HCT116 (cell line): ENCODE measurements at regions not wholly inside any gene's neighbourhood (a gene's known extent, or its start where the extent isn't known, plus 50 kb on each side); places are given as distances from the start of the nearest gene placed in this dataset.

ENCODE experiments used
- ATAC-seq: fragments of 200-7000 bp; cut with Tn5 transposase; 2 replicates; pipeline ENCODE4 v1.9.1; 2020; ENCODE audit warnings: mild to moderate bottlenecking, moderate library complexity
- BruUV-seq: library from RNA; stranded (reverse); fragments of 400-500 nt; replicated peaks from 2 replicates; lab custom pipeline; 2021; lab: Mats Ljungman, UMichigan
- CTCF ChIA-PET: fragments of 300-600 bp; sonication (Branson Sonifier 250); formaldehyde crosslinking; loops from one replicate; lab custom pipeline; 2021; ENCODE audit warnings: antibody characterized with exemption; lab: Charles Lee
- POLR2A ChIA-PET: fragments of 300-600, 350-600 bp; sonication (Branson Sonifier 250); formaldehyde crosslinking; loops from one replicate; lab custom pipeline; 2021; ENCODE audit warnings: antibody characterized with exemption; lab: Charles Lee
- RAD21 ChIA-PET, 2 experiments: fragments of 300-600 bp; sonication (Branson Sonifier 250); formaldehyde crosslinking; loops; one replicate each; lab custom pipeline; 2023; ENCODE audit warnings: low total read pairs in 2 of 2; ENCODE audit not compliant: uncharacterized antibody in 2 of 2, unreplicated experiment in 2 of 2, low non-redundant PET in 1 of 2; lab: Charles Lee
- DNase-seq: peaks from one replicate; pipeline ENCODE4 v3.0.0-alpha.2; 2010; ENCODE audit warnings: low read depth, low spot score
- H2AFZ ChIP-seq: fragments of 200-600 bp; shearing (Covaris generic), sonication (generic); 2 replicates; pipeline ENCODE4 v1.6.1; 2017; ENCODE audit warnings: low read depth, mixed run types, mixed read lengths, antibody characterized with exemption, low read length; ENCODE audit not compliant: poor library complexity, severe bottlenecking
- H3K27ac ChIP-seq: 2 replicates; pipeline ENCODE4 v1.5.1; 2012; ENCODE audit warnings: low read depth, low read length
- H3K27me3 ChIP-seq: fragments of 200-600 bp; sonication (generic); 2 replicates; pipeline ENCODE4 v1.6.1; 2016; ENCODE audit warnings: mixed run types, low read length, mixed read lengths; ENCODE audit not compliant: insufficient read depth
- H3K36me3 ChIP-seq, 2 experiments: fragments of 200-500 bp in 1 of 2; fragments of 200-600 bp in 1 of 2; sonication (Bioruptor generic) in 1 of 2; sonication (generic) in 1 of 2; 2 replicates each; pipeline versions ENCODE4 v1.5.1 to v1.6.1; 2014 to 2016; ENCODE audit warnings: low read length in 2 of 2, inconsistent platforms in 1 of 2, mixed read lengths in 1 of 2, mixed run types in 1 of 2; ENCODE audit not compliant: insufficient read depth in 2 of 2, control insufficient read depth in 1 of 2
- H3K4me1 ChIP-seq, 2 experiments: fragments of 200-600 bp in 1 of 2; sonication (generic) in 1 of 2; 2 replicates each; pipeline versions ENCODE4 v1.5.1 to v1.6.1; 2012 to 2017; ENCODE audit warnings: low read length in 2 of 2, inconsistent platforms in 1 of 2, mild to moderate bottlenecking in 1 of 2, mixed read lengths in 1 of 2, mixed run types in 1 of 2, moderate library complexity in 1 of 2; ENCODE audit not compliant: insufficient read depth in 2 of 2, control insufficient read depth in 1 of 2
- H3K4me2 ChIP-seq: fragments of 200-600 bp; sonication (generic); 2 replicates; pipeline ENCODE4 v1.6.1; 2017; ENCODE audit warnings: mixed run types, low read length, mixed read lengths
- H3K4me3 ChIP-seq, 2 experiments: fragments of 200-600 bp in 1 of 2; sonication (generic) in 1 of 2; replicated peaks in 1 of 2; 2 replicates each; pipeline ENCODE4 v1.5.1; 2011 to 2016; ENCODE audit warnings: low read length in 2 of 2, control low read depth in 1 of 2, low read depth in 1 of 2, mild to moderate bottlenecking in 1 of 2, mixed read lengths in 1 of 2, mixed run types in 1 of 2
- H3K79me2 ChIP-seq: fragments of 200-600 bp; sonication (generic); 2 replicates; pipeline ENCODE4 v1.6.1; 2017; ENCODE audit warnings: mild to moderate bottlenecking, mixed run types, low read length, moderate library complexity, mixed read lengths; ENCODE audit not compliant: insufficient read depth
- H3K9ac ChIP-seq: fragments of 200-600 bp; sonication (generic); 2 replicates; pipeline ENCODE4 v1.6.1; 2016; ENCODE audit warnings: low read length, mixed read lengths
- H3K9me2 ChIP-seq: fragments of 200-600 bp; sonication (generic), shearing (Covaris generic); 2 replicates; pipeline ENCODE4 v1.6.1; 2017; ENCODE audit warnings: mixed run types, mild to moderate bottlenecking, moderate library complexity; ENCODE audit not compliant: insufficient read depth
- H3K9me3 ChIP-seq, 2 experiments: fragments of 200-500 bp in 1 of 2; fragments of 200-600 bp in 1 of 2; sonication (Bioruptor generic) in 1 of 2; sonication (generic) in 1 of 2; 2 replicates each; pipeline ENCODE4 v1.6.1; 2014 to 2017; ENCODE audit warnings: low read length in 2 of 2, mixed read lengths in 2 of 2, inconsistent platforms in 1 of 2, low read depth in 1 of 2, mild to moderate bottlenecking in 1 of 2, mixed run types in 1 of 2, moderate library complexity in 1 of 2; ENCODE audit not compliant: control insufficient read depth in 1 of 2, insufficient read depth in 1 of 2
- H4K20me1 ChIP-seq: fragments of 200-600 bp; sonication (generic), shearing (Covaris generic); 2 replicates; pipeline ENCODE4 v1.6.1; 2017; ENCODE audit warnings: mixed run types, mild to moderate bottlenecking, moderate library complexity; ENCODE audit not compliant: insufficient read depth
- CBX3 ChIP-seq: IDR thresholded peaks from 2 replicates; pipeline ENCODE4 v1.6.1; 2012; ENCODE audit warnings: low read depth
- CEBPB ChIP-seq: IDR thresholded peaks from 2 replicates; pipeline ENCODE4 v1.6.1; 2012; ENCODE audit warnings: low read depth
- EGR1 ChIP-seq: IDR thresholded peaks from 2 replicates; pipeline ENCODE4 v1.6.1; 2012; ENCODE audit warnings: low read depth
- ELF1 ChIP-seq: IDR thresholded peaks from 2 replicates; pipeline ENCODE4 v1.6.1; 2012; ENCODE audit warnings: low read depth, borderline replicate concordance
- EZH2 ChIP-seq: fragments of 200-600 bp; sonication (generic); IDR thresholded peaks from 2 replicates; pipeline ENCODE4 v1.6.1; 2017; ENCODE audit warnings: antibody characterized with exemption, mixed run types
- EZH2phosphoT487 ChIP-seq: fragments of 200-600 bp; IDR thresholded peaks from 2 replicates; pipeline ENCODE4 v1.6.1; 2018; ENCODE audit warnings: antibody characterized with exemption, borderline replicate concordance
- POLR2A ChIP-seq: IDR thresholded peaks from 2 replicates; pipeline ENCODE4 v1.7.0; 2011; ENCODE audit warnings: borderline replicate concordance; ENCODE audit not compliant: insufficient read depth, insufficient read length; ENCODE audit errors: extremely low read depth
- REST ChIP-seq: IDR thresholded peaks from 2 replicates; pipeline ENCODE4 v1.6.1; 2012; ENCODE audit warnings: low read depth
- SIN3A ChIP-seq: IDR thresholded peaks from 2 replicates; pipeline ENCODE4 v1.6.1; 2012; ENCODE audit warnings: low read depth
- ZFX ChIP-seq: fragments of 450-650 bp; IDR thresholded peaks from 2 replicates; pipeline ENCODE4 v1.6.1; 2017
- ZNF274 ChIP-seq: fragments of 200-500 bp; sonication (Bioruptor generic); IDR thresholded peaks from 2 replicates; pipeline ENCODE4 v1.6.1; 2014; ENCODE audit warnings: mild to moderate bottlenecking, low read depth, low read length, inconsistent platforms
- intact Hi-C: fragments of 100-400 bp; cut with micrococcal nuclease; formaldehyde crosslinking; loops from 2 replicates; pipeline ENCODE4 v1.10.0; 2022
- TF ChIP-seq, protein P1 (sequence below): IDR thresholded peaks from 2 replicates; pipeline ENCODE4 v1.6.1; 2012

GRCh38 chr3:180280555-180280954 lies 243.8 kb upstream of the PEX5L start:
- intact Hi-C loops: no loop called here
- TF ChIP-seq SIN3A (no peak), EZH2 (no peak), ELF1 (no peak), POLR2A (no peak), EZH2phosphoT487 (no peak), CBX3 (no peak), ZNF274 (no peak), EGR1 (no peak), REST (no peak), CEBPB (no peak), ZFX (no peak)
- TF ChIP-seq, protein P1, sequence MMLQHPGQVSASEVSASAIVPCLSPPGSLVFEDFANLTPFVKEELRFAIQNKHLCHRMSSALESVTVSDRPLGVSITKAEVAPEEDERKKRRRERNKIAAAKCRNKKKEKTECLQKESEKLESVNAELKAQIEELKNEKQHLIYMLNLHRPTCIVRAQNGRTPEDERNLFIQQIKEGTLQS: no peak
- H3K27ac ChIP-seq: no peak overlapping the region
- no peaks in the 10 kb centered on the region for H3K9me2 ChIP-seq
- no peak for ATAC-seq
- ChIA-PET RAD21 (no interaction called here), POLR2A (no interaction called here), CTCF (no interaction called here)
- no peaks in the 10 kb centered on the region for H3K79me2 ChIP-seq
- H2AFZ ChIP-seq: no peak overlapping the region
- H3K36me3 ChIP-seq: no peaks in the 10 kb centered on the region
- H3K4me1 ChIP-seq: no peaks in the 10 kb centered on the region
- H3K4me3 ChIP-seq: no peak overlapping the region
- H3K9me3 ChIP-seq: no peaks in the 10 kb centered on the region
- no peak overlapping the region for H3K9ac ChIP-seq
- no peak overlapping the region for H3K4me2 ChIP-seq
- no peaks in the 10 kb centered on the region for H4K20me1 ChIP-seq
- no peak for DNase-seq
- BruUV-seq: no TSS peak
- peaks cover 3% of the 10 kb centered on the region; the same call in 1 of the 2 replicates for H3K27me3 ChIP-seq
